ENCODE measurements at regions not wholly inside any gene's neighbourhood (a gene's known extent, or its start where the extent isn't known, plus 50 kb on each side); places are given as distances from the start of the nearest gene placed in this dataset.

- no peak for TF ChIP-seq JUNB (IDR thresholded peaks at IDR 0.05; ENCODE audit: unreplicated experiment)
- TF ChIP-seq STAT1 (IDR thresholded peaks at IDR 0.05; ENCODE audit: unreplicated experiment) = no peak
- no peak for TF ChIP-seq CREB1 (CRISPR knock-in tag; IDR thresholded peaks at IDR 0.05; ENCODE audit: low read depth)
- no peak for TF ChIP-seq ETS1 (IDR thresholded peaks at IDR 0.05)
- no peak for TF ChIP-seq ZNF331 (CRISPR knock-in tag; IDR thresholded peaks at IDR 0.05; ENCODE audit: low read depth)
- TF ChIP-seq NANOG (IDR thresholded peaks at IDR 0.05; ENCODE audit: borderline replicate concordance) = no peak
Measured at GRCh38 chr10:45082176-45082575, 81.5 kb downstream of the ZNF22 start (continued).

- Mint-ChIP-seq H3K9me3 (no peaks in the 10 kb centered on the region), H3K4me1 (peaks cover 24% of the 10 kb centered on the region), H3K27me3 (ENCODE audit: insufficient read depth, low read depth, poor library complexity) (peaks cover 8% of the 10 kb centered on the region), H3K4me3 (no peak overlapping the region), H3K27ac (no peak overlapping the region), H3K36me3 (ENCODE audit: low read depth) (no peaks in the 10 kb centered on the region)
- no peak overlapping the region for H3K27ac ChIP-seq (ENCODE audit: low read depth)
- no peak for ATAC-seq
- no peaks in the 10 kb centered on the region for H3K36me3 ChIP-seq (ENCODE audit: insufficient read depth)
- no peak for DNase-seq (ENCODE audit: low spot score)
- 0 out of 2 replicates have a peak overlapping the region, but pooled peaks have one; percentile 32 for H2AFZ ChIP-seq
- no peaks in the 10 kb centered on the region for H3K27me3 ChIP-seq (ENCODE audit: insufficient read depth)
- H3K4me1 ChIP-seq (ENCODE audit: insufficient read depth) = peaks cover 18% of the 10 kb centered on the region
- H3K4me2 ChIP-seq = no peak overlapping the region
- H3K4me3 ChIP-seq = no peak overlapping the region
- no peaks in the 10 kb centered on the region for H3K9me2 ChIP-seq (ENCODE audit: insufficient read depth)
- H4K20me1 ChIP-seq (replicated peaks; ENCODE audit: insufficient read depth) = no peaks in the 10 kb centered on the region
- no peaks in the 10 kb centered on the region for H3F3A ChIP-seq (replicated peaks; ENCODE audit: low read depth)
- no peaks in the 10 kb centered on the region for H3K79me2 ChIP-seq (replicated peaks; ENCODE audit: insufficient read depth)
- TF ChIP-seq EZH2 (IDR thresholded peaks at IDR 0.05; ENCODE audit: low read depth, unreplicated experiment) (no peak), ZNF331 (CRISPR knock-in tag; IDR thresholded peaks at IDR 0.05; ENCODE audit: low read depth) (no peak), POLR2AphosphoS5 (IDR thresholded peaks at IDR 0.05; ENCODE audit: low read depth) (no peak), ZNF114 (CRISPR knock-in tag; IDR thresholded peaks at IDR 0.05) (no peak), CREB1 (CRISPR knock-in tag; IDR thresholded peaks at IDR 0.05; ENCODE audit: low read depth) (no peak), NANOG (IDR thresholded peaks at IDR 0.05; ENCODE audit: borderline replicate concordance) (no peak), STAT1 (IDR thresholded peaks at IDR 0.05; ENCODE audit: unreplicated experiment) (no peak), JUNB (IDR thresholded peaks at IDR 0.05; ENCODE audit: unreplicated experiment) (no peak), ZNF462 (CRISPR knock-in tag; IDR thresholded peaks at IDR 0.05) (no peak), EZH2phosphoT487 (IDR thresholded peaks at IDR 0.05; ENCODE audit: unreplicated experiment) (no peak), ETS1 (IDR thresholded peaks at IDR 0.05) (no peak)
- TF ChIP-seq, protein P1, sequence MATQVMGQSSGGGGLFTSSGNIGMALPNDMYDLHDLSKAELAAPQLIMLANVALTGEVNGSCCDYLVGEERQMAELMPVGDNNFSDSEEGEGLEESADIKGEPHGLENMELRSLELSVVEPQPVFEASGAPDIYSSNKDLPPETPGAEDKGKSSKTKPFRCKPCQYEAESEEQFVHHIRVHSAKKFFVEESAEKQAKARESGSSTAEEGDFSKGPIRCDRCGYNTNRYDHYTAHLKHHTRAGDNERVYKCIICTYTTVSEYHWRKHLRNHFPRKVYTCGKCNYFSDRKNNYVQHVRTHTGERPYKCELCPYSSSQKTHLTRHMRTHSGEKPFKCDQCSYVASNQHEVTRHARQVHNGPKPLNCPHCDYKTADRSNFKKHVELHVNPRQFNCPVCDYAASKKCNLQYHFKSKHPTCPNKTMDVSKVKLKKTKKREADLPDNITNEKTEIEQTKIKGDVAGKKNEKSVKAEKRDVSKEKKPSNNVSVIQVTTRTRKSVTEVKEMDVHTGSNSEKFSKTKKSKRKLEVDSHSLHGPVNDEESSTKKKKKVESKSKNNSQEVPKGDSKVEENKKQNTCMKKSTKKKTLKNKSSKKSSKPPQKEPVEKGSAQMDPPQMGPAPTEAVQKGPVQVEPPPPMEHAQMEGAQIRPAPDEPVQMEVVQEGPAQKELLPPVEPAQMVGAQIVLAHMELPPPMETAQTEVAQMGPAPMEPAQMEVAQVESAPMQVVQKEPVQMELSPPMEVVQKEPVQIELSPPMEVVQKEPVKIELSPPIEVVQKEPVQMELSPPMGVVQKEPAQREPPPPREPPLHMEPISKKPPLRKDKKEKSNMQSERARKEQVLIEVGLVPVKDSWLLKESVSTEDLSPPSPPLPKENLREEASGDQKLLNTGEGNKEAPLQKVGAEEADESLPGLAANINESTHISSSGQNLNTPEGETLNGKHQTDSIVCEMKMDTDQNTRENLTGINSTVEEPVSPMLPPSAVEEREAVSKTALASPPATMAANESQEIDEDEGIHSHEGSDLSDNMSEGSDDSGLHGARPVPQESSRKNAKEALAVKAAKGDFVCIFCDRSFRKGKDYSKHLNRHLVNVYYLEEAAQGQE (IDR thresholded peaks at IDR 0.05; ENCODE audit: unreplicated experiment) = no peak
Measured at GRCh38 chr10:45091968-45092367, 91.2 kb downstream of the ZNF22 start.
